ENCODE measurements at regions not wholly inside any gene's neighbourhood (a gene's known extent, or its start where the extent isn't known, plus 50 kb on each side); places are given as distances from the start of the nearest gene placed in this dataset.

- Histone ChIP-seq H2AFZ (ENCODE audit: low read depth, low read length, poor library complexity, severe bottlenecking) (no peak overlapping the region), H3K27me3 (ENCODE audit: insufficient read depth, low read length) (no peaks in the 10 kb centered on the region), H3K9ac (ENCODE audit: low read length) (no peak overlapping the region), H3K9me3 (ENCODE audit: control insufficient read depth in 1 of 2, insufficient read depth in 1 of 2, low read depth in 1 of 2, low read length in 2 of 2) (peaks cover 0 to 1% of the 10 kb centered on the region in 2 experiments; a peak in 2 of 4 replicates), H3K9me2 (ENCODE audit: insufficient read depth) (no peaks in the 10 kb centered on the region), H4K20me1 (ENCODE audit: insufficient read depth) (no peaks in the 10 kb centered on the region), H3K4me2 (ENCODE audit: low read length) (no peak overlapping the region), H3K79me2 (ENCODE audit: insufficient read depth, low read length) (no peaks in the 10 kb centered on the region), H3K4me3 (replicated peaks in 1 of 2; ENCODE audit: low read depth in 1 of 2, low read length in 2 of 2) (no peak overlapping the region), H3K4me1 (ENCODE audit: control insufficient read depth in 1 of 2, insufficient read depth in 2 of 2, low read length in 2 of 2) (no peaks in the 10 kb centered on the region), H3K27ac (ENCODE audit: low read depth, low read length) (no peak overlapping the region), H3K36me3 (ENCODE audit: control insufficient read depth in 1 of 2, insufficient read depth in 2 of 2, low read length in 2 of 2) (no peaks in the 10 kb centered on the region)
- TF ChIP-seq, protein P1, sequence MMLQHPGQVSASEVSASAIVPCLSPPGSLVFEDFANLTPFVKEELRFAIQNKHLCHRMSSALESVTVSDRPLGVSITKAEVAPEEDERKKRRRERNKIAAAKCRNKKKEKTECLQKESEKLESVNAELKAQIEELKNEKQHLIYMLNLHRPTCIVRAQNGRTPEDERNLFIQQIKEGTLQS (IDR thresholded peaks at IDR 0.05): no peak
- DNase-seq (ENCODE audit: low read depth, low spot score) (no peak), ATAC-seq (no peak)
- no TSS peak for BruUV-seq (replicated peaks)
- ChIA-PET RAD21 (ENCODE audit: low non-redundant PET in 1 of 2, low total read pairs in 2 of 2, uncharacterized antibody in 2 of 2, unreplicated experiment in 2 of 2) (no interaction called here), POLR2A (no interaction called here), CTCF (no interaction called here)
- intact Hi-C loops (cut with micrococcal nuclease): no loop called here
Measured at GRCh38 chr13:32866921-32867320, 149.3 kb upstream of the KL start.

DNA sequence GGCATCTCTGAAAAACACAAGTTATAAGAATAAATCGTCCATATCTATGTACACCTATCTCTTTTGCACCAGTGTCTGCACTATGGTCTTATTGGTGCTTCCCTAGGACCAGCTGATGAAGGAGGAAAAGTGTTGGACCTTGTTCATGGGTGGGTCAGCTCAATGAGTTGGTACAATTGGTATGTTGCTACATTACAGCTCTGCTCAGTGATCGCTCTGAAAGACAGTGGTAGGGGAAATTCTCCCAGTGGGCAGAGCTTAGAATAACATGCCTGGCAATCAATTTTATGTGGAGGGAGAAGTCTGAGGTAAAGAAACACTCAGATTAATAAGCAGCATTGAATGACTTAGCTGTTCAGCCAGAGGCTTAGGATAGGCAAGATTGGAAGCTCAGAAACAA, 138.7 kb upstream of the KL start:
- ATAC-seq (no peak), DNase-seq (ENCODE audit: low read depth, low spot score) (no peak)
- H3K9me2 ChIP-seq (ENCODE audit: insufficient read depth): no peaks in the 10 kb centered on the region
- no peak overlapping the region for H3K9ac ChIP-seq (ENCODE audit: low read length)
- H3K4me2 ChIP-seq (ENCODE audit: low read length): no peak overlapping the region
- no peaks in the 10 kb centered on the region for H3K9me3 ChIP-seq (ENCODE audit: control insufficient read depth in 1 of 2, insufficient read depth in 1 of 2, low read depth in 1 of 2, low read length in 2 of 2)
- POLR2A ChIA-PET: no interaction called here
- no peaks in the 10 kb centered on the region for H4K20me1 ChIP-seq (ENCODE audit: insufficient read depth)
- H2AFZ ChIP-seq (ENCODE audit: low read depth, low read length, poor library complexity, severe bottlenecking): no peak overlapping the region
- H3K4me3 ChIP-seq (replicated peaks in 1 of 2; ENCODE audit: low read depth in 1 of 2, low read length in 2 of 2): no peak overlapping the region
- H3K27ac ChIP-seq (ENCODE audit: low read depth, low read length): no peak overlapping the region
- H3K27me3 ChIP-seq (ENCODE audit: insufficient read depth, low read length): no peaks in the 10 kb centered on the region
- BruUV-seq (replicated peaks): no TSS peak
- CTCF ChIA-PET: no interaction called here
- intact Hi-C loops (cut with micrococcal nuclease): no loop called here
- no peaks in the 10 kb centered on the region for H3K79me2 ChIP-seq (ENCODE audit: insufficient read depth, low read length)
- RAD21 ChIA-PET (ENCODE audit: low non-redundant PET in 1 of 2, low total read pairs in 2 of 2, uncharacterized antibody in 2 of 2, unreplicated experiment in 2 of 2): no interaction called here
- H3K36me3 ChIP-seq (ENCODE audit: control insufficient read depth in 1 of 2, insufficient read depth in 2 of 2, low read length in 2 of 2): no peaks in the 10 kb centered on the region
- H3K4me1 ChIP-seq (ENCODE audit: control insufficient read depth in 1 of 2, insufficient read depth in 2 of 2, low read length in 2 of 2): no peaks in the 10 kb centered on the region
- TF ChIP-seq CEBPB (IDR thresholded peaks at IDR 0.05; ENCODE audit: low read depth) (no peak), EGR1 (IDR thresholded peaks at IDR 0.05; ENCODE audit: low read depth) (no peak), CBX3 (IDR thresholded peaks at IDR 0.05; ENCODE audit: low read depth) (no peak), REST (IDR thresholded peaks at IDR 0.05; ENCODE audit: low read depth) (no peak), TCF7L2 (IDR thresholded peaks at IDR 0.05; ENCODE audit: borderline replicate concordance, extremely low read depth, insufficient read depth, insufficient read length) (no peak)
- TF ChIP-seq, protein P1 (IDR thresholded peaks at IDR 0.05): no peak

Data from HCT116 (cell line).